ENCODE measurements at regions not wholly inside any gene's neighbourhood (a gene's known extent, or its start where the extent isn't known, plus 50 kb on each side); places are given as distances from the start of the nearest gene placed in this dataset.

DNA sequence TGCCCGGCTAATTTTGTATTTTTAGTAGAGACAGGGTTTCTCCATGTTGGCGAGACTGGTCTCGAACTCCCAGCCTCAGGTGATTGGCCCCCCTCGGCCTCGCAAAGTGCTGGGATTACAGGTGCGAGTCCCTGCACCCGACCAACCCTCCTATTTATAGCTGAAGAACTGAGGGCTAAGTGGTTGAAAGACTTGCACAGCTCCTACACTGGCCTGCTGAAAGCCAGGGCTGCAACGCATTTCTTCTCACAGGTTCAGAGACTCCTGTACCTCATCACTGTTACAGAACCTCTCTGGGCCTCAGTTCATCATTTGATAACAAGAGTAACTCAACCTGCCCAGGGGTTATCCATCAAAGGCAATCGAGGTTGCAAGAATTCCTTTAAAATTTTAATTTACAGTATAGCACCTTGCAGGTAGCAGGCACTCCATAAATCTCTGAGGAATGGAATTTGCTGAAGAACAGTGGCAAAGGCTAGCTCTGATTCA is 626.5 kb upstream of the TBL1XR1 start:
- H3K4me1 ChIP-seq = peaks cover 10 to 35% of the 10 kb centered on the region in 2 donors
- no peaks in the 10 kb centered on the region for H3K27me3 ChIP-seq
- H3K36me3 ChIP-seq = no peaks in the 10 kb centered on the region
- no peaks in the 10 kb centered on the region for H3K9me3 ChIP-seq
- TF ChIP-seq, protein P1, sequence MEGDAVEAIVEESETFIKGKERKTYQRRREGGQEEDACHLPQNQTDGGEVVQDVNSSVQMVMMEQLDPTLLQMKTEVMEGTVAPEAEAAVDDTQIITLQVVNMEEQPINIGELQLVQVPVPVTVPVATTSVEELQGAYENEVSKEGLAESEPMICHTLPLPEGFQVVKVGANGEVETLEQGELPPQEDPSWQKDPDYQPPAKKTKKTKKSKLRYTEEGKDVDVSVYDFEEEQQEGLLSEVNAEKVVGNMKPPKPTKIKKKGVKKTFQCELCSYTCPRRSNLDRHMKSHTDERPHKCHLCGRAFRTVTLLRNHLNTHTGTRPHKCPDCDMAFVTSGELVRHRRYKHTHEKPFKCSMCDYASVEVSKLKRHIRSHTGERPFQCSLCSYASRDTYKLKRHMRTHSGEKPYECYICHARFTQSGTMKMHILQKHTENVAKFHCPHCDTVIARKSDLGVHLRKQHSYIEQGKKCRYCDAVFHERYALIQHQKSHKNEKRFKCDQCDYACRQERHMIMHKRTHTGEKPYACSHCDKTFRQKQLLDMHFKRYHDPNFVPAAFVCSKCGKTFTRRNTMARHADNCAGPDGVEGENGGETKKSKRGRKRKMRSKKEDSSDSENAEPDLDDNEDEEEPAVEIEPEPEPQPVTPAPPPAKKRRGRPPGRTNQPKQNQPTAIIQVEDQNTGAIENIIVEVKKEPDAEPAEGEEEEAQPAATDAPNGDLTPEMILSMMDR (IDR thresholded peaks at IDR 0.05) = no peak
- intact Hi-C loops (cut with DNase I) = no loop called here
- no peak overlapping the region for H3K4me3 ChIP-seq
- DNase-seq (ENCODE audit: low spot score in 2 of 2) = no peak
- H3K27ac ChIP-seq = peak overlapping the region in 1 of 2 donors; percentile 76

DNA sequence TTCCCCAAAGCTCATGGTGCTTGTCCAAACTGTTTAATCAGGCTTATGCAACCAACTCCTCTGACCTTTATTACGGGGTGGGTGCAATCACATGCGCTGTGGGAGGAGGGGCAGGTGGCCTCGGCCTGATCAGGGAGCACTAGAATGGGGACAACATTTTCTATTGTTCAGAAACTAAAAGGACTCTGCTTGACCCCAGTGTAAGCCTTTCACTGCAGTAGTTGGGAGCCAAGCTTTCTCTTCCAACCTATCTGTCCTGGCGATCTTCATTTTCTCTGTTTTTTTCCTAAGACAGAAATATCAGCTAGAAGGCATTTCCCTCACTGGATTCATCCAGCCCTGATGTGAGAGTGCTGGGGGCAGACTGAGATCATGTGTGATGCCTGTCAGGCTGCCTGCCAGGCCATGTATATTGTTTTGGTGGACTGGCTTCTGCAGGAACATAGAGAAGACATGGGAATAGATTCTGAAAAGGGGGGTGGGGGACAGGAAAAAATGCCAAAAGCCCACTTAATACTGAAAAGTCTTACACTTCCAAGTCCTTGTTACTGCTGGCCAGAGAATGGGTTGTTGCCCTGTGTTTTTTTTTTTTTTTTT is 627.0 kb upstream of the TBL1XR1 start:
- DNase-seq (ENCODE audit: low spot score in 2 of 2) = peak; percentile 16 to 83
- Histone ChIP-seq H3K36me3 (no peaks in the 10 kb centered on the region), H3K27me3 (no peaks in the 10 kb centered on the region), H3K9me3 (no peaks in the 10 kb centered on the region), H3K27ac (peak overlapping the region; percentile 54 to 76), H3K4me3 (no peak overlapping the region), H3K4me1 (peaks cover 10 to 35% of the 10 kb centered on the region in 2 donors)
- intact Hi-C loops (cut with DNase I) = no loop called here
- TF ChIP-seq, protein P1 (IDR thresholded peaks at IDR 0.05) = no peak

DNA sequence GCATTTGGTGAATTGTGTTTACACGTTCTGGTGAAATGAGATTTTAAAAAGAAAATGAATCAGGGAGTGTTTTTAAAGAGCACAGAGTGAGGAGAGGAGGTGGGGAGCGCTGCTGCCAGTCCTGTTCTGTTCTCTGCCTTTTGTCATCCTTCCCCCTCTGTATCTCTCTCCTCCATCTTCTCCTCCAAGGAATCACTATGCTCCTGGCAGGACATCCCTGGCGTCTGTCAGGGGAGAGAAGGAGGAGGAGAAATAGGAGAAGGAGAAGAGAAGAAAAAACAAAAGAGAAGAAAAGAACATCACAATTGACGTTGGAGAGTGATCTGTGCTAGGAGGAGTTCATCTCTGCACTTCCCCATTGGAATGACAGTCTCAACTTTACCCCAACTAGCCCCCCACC is 627.6 kb upstream of the TBL1XR1 start:
- Histone ChIP-seq H3K9me3 (no peaks in the 10 kb centered on the region), H3K4me1 (peaks cover 10 to 35% of the 10 kb centered on the region in 2 donors), H3K27me3 (no peaks in the 10 kb centered on the region), H3K36me3 (no peaks in the 10 kb centered on the region), H3K4me3 (no peak overlapping the region), H3K27ac (peak overlapping the region; percentile 54 to 76)
- TF ChIP-seq, protein P1 (IDR thresholded peaks at IDR 0.05) = no peak
- no peak for DNase-seq (ENCODE audit: low spot score in 2 of 2)
- intact Hi-C loops (cut with DNase I) = loop anchor here (5.0 kb wide), 2 partner anchors 82 to 463 kb away; no protein-coding TSS in a partner anchor

DNA sequence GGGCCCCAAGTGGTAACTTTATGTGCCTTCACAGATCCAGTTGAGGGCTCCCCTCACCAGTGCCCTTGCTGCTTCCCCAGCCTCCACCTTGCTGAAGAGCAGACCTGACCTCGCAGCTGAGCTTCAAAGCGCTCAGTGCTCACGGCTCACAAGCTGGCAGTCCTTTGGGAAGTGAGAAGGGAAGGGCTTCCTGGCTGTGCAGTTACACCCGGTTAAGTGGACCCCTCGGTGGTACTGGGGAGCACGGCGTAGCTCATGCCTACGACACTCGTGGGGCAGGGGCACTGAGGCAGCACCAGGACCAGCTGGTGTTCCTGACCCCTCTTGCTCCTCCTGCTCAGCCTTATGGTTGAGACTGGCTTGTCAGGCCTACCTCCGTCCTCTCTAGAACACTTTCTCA is 629.0 kb upstream of the TBL1XR1 start:
- no peak for DNase-seq (ENCODE audit: low spot score in 2 of 2)
- intact Hi-C loops (cut with DNase I) = loop anchor here (5.0 kb wide), 2 partner anchors 81 to 464 kb away; no protein-coding TSS in a partner anchor
- no peak overlapping the region for H3K27ac ChIP-seq
- no peaks in the 10 kb centered on the region for H3K27me3 ChIP-seq
- H3K36me3 ChIP-seq = no peaks in the 10 kb centered on the region
- peaks cover 10 to 33% of the 10 kb centered on the region in 2 donors for H3K4me1 ChIP-seq
- H3K9me3 ChIP-seq = no peaks in the 10 kb centered on the region
- TF ChIP-seq, protein P1 (IDR thresholded peaks at IDR 0.05) = no peak
- no peak overlapping the region for H3K4me3 ChIP-seq

DNA sequence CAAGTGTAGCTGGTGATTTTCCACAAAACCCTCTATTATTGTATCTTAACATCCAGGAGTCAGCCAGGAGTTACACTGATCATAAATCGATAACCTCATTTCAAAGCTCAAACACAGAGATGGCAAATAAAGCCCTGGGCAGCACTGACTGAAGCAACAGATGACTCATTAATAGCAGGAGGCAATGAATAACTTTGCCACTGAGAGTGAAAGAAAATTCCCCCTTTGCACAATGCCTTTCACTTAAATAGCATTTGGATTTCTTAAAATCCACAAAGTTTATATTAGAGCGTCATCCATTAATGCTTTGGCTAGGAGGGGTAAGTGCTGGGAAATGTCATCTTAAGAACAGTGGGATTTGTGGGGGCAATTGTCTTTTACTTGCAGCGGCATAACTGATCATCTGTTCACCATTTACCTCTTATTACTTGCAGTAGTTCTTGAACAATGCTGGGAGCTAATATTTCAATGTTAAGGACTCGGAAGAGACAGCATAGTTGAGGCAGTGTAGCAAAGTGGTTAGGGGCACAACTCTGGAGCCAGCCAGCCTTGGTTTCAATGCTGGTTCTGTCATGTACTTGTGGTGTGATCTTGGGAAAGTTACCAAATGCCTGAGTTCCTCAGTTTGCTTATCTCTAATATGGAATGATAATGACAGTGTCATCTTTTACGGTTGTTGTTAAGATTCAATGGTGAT is 630.4 kb upstream of the TBL1XR1 start:
- DNase-seq (ENCODE audit: low spot score in 2 of 2) = no peak
- H3K4me1 ChIP-seq = peaks cover 10 to 28% of the 10 kb centered on the region in 2 donors
- intact Hi-C loops (cut with DNase I) = loop anchor here (5.0 kb wide), 2 partner anchors 80 to 465 kb away; no protein-coding TSS in a partner anchor

More for the DNA sequence above, 630.4 kb upstream of the TBL1XR1 start:
- no peaks in the 10 kb centered on the region for H3K27me3 ChIP-seq
- peak overlapping the region in 1 of 2 donors; percentile 30 for H3K27ac ChIP-seq
- no peak overlapping the region for H3K4me3 ChIP-seq
- H3K9me3 ChIP-seq = no peaks in the 10 kb centered on the region
- no peaks in the 10 kb centered on the region for H3K36me3 ChIP-seq
- TF ChIP-seq, protein P1 (IDR thresholded peaks at IDR 0.05) = no peak

All from ascending aorta (tissue), 2 donors.